ENCODE measurements at regions not wholly inside any gene's neighbourhood (a gene's known extent, or its start where the extent isn't known, plus 50 kb on each side); places are given as distances from the start of the nearest gene placed in this dataset.
A peak's percentile ranks its signal among the peaks of the same experiment; 100 is the strongest.

DNA sequence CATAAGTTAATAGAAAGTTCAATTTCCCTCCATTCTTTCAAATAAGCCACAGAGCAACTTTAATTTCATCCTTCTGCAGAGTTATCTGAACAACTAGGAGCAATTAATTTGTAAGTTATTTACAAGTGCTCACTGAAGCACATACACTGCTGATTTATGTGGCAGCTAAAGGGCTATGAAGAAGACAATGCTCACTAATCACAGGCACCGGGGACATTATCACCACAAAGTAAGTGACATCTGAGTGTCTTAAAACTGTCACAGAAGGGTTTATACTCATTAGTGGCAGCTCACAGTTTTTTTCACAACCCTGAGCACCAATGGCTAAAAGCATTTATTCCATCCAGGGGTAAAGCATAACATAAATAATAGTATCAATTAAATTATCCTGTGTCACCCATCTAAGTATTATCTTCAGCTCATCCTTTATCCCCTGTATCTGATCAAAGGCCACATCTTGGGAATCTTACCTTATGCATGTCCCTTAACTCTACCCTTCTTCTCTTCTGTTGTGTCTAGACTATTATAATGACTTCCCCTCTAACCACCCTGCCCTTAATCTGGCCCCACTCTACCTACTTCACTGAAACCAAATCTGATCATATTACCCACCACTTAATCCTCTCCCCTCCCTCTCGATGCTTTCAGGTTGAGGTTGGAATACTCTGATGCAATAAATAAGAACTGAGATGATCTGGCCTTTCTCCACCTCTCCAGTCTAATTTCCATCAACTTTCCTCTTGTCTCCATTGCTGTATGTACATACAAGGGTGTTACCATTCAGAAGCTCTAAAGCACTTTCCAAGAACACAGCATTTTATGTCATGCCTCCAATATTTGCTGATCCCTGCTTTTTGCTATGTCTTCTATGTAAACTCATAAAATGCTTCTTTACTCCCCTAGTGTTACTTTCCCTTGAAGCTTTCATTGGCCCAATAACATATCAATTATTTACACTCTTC lies 252.7 kb downstream of the CASP12 start:
- TF ChIP-seq, protein P1, sequence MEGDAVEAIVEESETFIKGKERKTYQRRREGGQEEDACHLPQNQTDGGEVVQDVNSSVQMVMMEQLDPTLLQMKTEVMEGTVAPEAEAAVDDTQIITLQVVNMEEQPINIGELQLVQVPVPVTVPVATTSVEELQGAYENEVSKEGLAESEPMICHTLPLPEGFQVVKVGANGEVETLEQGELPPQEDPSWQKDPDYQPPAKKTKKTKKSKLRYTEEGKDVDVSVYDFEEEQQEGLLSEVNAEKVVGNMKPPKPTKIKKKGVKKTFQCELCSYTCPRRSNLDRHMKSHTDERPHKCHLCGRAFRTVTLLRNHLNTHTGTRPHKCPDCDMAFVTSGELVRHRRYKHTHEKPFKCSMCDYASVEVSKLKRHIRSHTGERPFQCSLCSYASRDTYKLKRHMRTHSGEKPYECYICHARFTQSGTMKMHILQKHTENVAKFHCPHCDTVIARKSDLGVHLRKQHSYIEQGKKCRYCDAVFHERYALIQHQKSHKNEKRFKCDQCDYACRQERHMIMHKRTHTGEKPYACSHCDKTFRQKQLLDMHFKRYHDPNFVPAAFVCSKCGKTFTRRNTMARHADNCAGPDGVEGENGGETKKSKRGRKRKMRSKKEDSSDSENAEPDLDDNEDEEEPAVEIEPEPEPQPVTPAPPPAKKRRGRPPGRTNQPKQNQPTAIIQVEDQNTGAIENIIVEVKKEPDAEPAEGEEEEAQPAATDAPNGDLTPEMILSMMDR (IDR thresholded peaks at IDR 0.05; ENCODE audit: low read depth, low read length), result no peak
- DNase-seq (ENCODE audit: low read depth in 2 of 2), result no peak
- H3K4me3 ChIP-seq (replicated peaks in 1 of 2; ENCODE audit: low read depth in 2 of 2, low read length in 2 of 2), result no peak overlapping the region

DNA sequence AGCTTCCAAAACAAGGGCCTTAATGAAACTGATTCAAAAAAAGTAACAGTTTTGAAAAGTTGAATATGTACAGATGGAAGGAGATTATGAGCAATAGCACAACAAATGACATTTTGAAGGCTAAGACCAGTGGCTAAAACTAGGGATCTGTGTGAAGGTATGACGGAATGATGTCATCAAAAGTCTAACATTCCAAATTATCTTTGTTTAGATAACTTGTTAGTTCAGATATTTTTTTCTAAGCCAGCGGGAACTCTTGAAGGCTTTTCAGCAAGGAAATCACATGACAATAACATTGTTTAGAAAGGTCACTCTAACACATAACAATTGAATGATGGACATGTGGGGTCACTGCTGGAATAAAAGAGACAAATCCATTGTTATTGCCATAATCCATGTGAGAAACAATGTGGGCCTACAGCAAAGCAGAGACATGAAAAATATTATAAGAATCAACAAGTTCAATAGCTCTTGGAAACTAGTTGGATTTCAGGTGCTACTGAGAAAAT lies 260.5 kb downstream of the CASP12 start:
- no peak for DNase-seq (ENCODE audit: low read depth in 2 of 2)
- TF ChIP-seq, protein P1 (IDR thresholded peaks at IDR 0.05; ENCODE audit: low read depth, low read length), result no peak
- no peak overlapping the region for H3K4me3 ChIP-seq (replicated peaks in 1 of 2; ENCODE audit: low read depth in 2 of 2, low read length in 2 of 2)

DNA sequence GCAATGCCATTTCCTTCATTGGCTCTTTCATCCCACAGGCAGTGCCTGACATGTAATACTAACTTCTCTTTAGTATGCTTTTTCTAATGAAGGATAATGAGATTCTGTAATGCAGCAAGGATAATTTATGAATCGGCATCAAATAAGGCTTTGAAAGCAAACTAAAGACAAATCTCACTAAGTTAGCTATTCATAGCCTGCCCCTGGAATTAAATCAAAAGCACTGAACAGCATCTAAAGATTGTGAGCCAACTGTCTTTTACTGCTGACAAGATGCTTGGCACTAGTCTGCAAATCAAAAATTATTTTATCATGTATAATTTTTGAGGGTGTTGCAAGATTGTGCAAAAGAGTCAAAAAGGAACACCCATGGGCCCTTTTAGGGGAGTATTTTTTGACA lies 265.0 kb downstream of the CASP12 start:
- DNase-seq (ENCODE audit: low read depth in 2 of 2), result no peak
- no peak overlapping the region for H3K4me3 ChIP-seq (replicated peaks in 1 of 2; ENCODE audit: low read depth in 2 of 2, low read length in 2 of 2)
- TF ChIP-seq, protein P1 (IDR thresholded peaks at IDR 0.05; ENCODE audit: low read depth, low read length), result no peak

DNA sequence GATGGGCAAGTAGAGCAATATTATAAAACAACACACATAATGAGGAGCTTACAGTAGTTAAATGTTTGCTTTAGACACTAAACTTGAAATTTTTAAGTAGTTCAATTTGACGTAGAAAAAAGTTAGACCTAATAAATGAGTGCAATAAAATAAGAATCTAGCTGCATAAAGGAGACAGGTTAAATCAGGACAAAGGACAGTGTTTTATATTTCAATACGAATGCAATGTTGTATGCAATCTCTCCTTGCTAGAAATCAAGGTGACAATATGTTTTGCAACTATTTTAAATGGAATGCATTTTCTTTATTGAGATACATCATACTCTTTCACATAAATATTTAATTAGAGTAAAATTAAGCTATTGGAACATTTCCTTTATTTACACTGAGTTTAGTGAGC lies 267.9 kb downstream of the CASP12 start:
- H3K4me3 ChIP-seq (replicated peaks in 1 of 2; ENCODE audit: low read depth in 2 of 2, low read length in 2 of 2), result no peak overlapping the region
- DNase-seq (ENCODE audit: low read depth in 2 of 2), result no peak
- TF ChIP-seq, protein P1 (IDR thresholded peaks at IDR 0.05; ENCODE audit: low read depth, low read length), result no peak

DNA sequence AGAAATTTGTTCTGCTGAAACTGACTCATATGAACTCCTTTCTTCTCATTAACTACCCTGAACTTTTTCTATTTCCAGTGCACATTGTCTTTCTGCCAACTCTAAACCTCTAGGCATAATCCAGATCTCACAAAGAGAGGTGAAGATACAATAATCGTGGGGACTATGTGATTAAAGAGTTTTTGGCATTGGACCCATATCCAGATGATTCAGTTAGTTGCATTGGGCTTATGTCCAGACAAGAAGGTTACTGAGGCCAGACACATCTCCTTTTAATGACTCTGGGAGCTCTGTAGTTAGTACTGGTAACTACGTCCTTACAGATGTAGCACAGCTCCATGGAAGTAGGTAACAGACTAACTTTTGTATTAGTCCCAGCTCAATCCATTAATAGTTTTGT lies 273.0 kb downstream of the CASP12 start:
- H3K4me3 ChIP-seq (replicated peaks in 1 of 2; ENCODE audit: low read depth in 2 of 2, low read length in 2 of 2), result no peak overlapping the region
- peak; percentile 55 to 61 for DNase-seq (ENCODE audit: low read depth in 2 of 2)
- TF ChIP-seq, protein P1 (IDR thresholded peaks at IDR 0.05; ENCODE audit: low read depth, low read length), result no peak

DNA sequence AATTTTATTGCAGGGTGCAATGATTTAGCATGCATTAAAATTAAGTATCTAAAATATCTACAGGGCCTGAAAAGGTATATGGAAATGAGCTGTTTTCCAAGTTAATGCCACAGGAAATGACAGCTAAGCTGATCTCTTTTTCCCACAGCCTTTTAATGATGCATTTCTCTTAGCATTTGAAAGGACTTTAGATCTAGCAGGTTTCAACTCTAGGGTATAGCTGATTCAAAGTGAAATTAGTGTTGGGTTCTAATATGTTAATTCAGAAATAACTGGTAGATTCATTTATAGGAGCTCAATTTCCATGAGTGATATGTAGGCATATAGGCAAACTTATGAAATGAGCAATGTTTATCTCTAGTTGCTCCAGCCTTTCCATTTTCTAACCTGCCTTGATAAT lies 274.2 kb downstream of the CASP12 start:
- peak in 1 of 2 donors; percentile 19 for DNase-seq (ENCODE audit: low read depth in 2 of 2)
- H3K4me3 ChIP-seq (replicated peaks in 1 of 2; ENCODE audit: low read depth in 2 of 2, low read length in 2 of 2), result no peak overlapping the region
- TF ChIP-seq, protein P1 (IDR thresholded peaks at IDR 0.05; ENCODE audit: low read depth, low read length), result no peak
